CD14-positive monocyte (primary cell): ENCODE measurements at regions not wholly inside any gene's neighbourhood (a gene's known extent, or its start where the extent isn't known, plus 50 kb on each side); places are given as distances from the start of the nearest gene placed in this dataset.

ENCODE experiments used
- DNase-seq, 3 donors: peaks; one replicate each; pipeline ENCODE4 v3.0.0-alpha.2; 2011 to 2022
- H2AFZ ChIP-seq: 2 replicates; pipeline ENCODE4 v1.6.0; 2012; ENCODE audit warnings: mild to moderate bottlenecking, low read depth, low read length, inconsistent platforms; ENCODE audit not compliant: insufficient read depth, poor library complexity, severe bottlenecking
- H3K27ac ChIP-seq, 2 donors: 1 replicate in 1 of 2; 2 replicates in 1 of 2; pipeline ENCODE4 v1.5.1; 2012 to 2013; ENCODE audit warnings: low read length in 2 of 2, control low read depth in 1 of 2, inconsistent platforms in 1 of 2, low read depth in 1 of 2, mild to moderate bottlenecking in 1 of 2
- H3K27me3 ChIP-seq, 2 donors: one replicate each; pipeline versions ENCODE4 v1.6.0 to v1.6.1; 2011 to 2013; ENCODE audit warnings: low read length in 2 of 2; ENCODE audit not compliant: control insufficient read depth in 2 of 2, insufficient read depth in 2 of 2
- H3K36me3 ChIP-seq, 2 donors: replicated peaks in 1 of 2; 1 replicate in 1 of 2; 2 replicates in 1 of 2; pipeline versions ENCODE4 v1.5.1 to v1.6.1; 2012 to 2013; ENCODE audit warnings: low read length in 2 of 2, control low read depth in 1 of 2, inconsistent platforms in 1 of 2, mild to moderate bottlenecking in 1 of 2; ENCODE audit not compliant: insufficient read depth in 2 of 2, control insufficient read depth in 1 of 2
- H3K4me1 ChIP-seq, 2 donors: 1 replicate in 1 of 2; 2 replicates in 1 of 2; pipeline versions ENCODE4 v1.5.1 to v1.6.1; 2012 to 2013; ENCODE audit warnings: low read length in 2 of 2, control low read depth in 1 of 2, inconsistent platforms in 1 of 2, mild to moderate bottlenecking in 1 of 2, moderate library complexity in 1 of 2; ENCODE audit not compliant: insufficient read depth in 2 of 2, control insufficient read depth in 1 of 2
- H3K4me2 ChIP-seq: replicated peaks from 2 replicates; pipeline ENCODE3; 2012; ENCODE audit warnings: low read length, moderate library complexity, mild to moderate bottlenecking; ENCODE audit not compliant: poor library complexity, severe bottlenecking; ENCODE audit errors: extremely low read depth
- H3K4me3 ChIP-seq, 3 experiments: fragments of 200-600 bp in 1 of 3; sonication (generic) in 1 of 3; replicated peaks in 1 of 3; 1 replicate in 2 of 3; 2 replicates in 1 of 3; pipeline ENCODE4 v1.5.1; 2011 to 2013; ENCODE audit warnings: low read length in 3 of 3, mild to moderate bottlenecking in 3 of 3, control low read depth in 2 of 3, low read depth in 2 of 3, inconsistent platforms in 1 of 3, moderate library complexity in 1 of 3
- H3K79me2 ChIP-seq: 2 replicates; pipeline ENCODE4 v1.6.0; 2012; ENCODE audit warnings: mild to moderate bottlenecking, control low read depth, inconsistent platforms, low read length, moderate library complexity; ENCODE audit not compliant: insufficient read depth
- H3K9ac ChIP-seq: 2 replicates; pipeline ENCODE4 v1.6.0; 2017; ENCODE audit warnings: low read length, mild to moderate bottlenecking; ENCODE audit not compliant: insufficient read depth, poor library complexity, severe bottlenecking
- H3K9me3 ChIP-seq, 2 donors: replicated peaks in 1 of 2; 1 replicate in 1 of 2; 2 replicates in 1 of 2; pipeline versions ENCODE4 v1.5.1 to v1.6.1; 2012 to 2013; ENCODE audit warnings: low read length in 2 of 2, control low read depth in 1 of 2; ENCODE audit not compliant: control insufficient read depth in 1 of 2, insufficient read depth in 1 of 2
- H4K20me1 ChIP-seq: 2 replicates; pipeline ENCODE4 v1.6.0; 2012; ENCODE audit warnings: mild to moderate bottlenecking, low read length, control low read depth, moderate library complexity; ENCODE audit not compliant: insufficient read depth
- H3K27ac Mint-ChIP-seq, 7 donors: one replicate each; pipeline ENCODE4 v1.8.0; 2020; ENCODE audit warnings: mild to moderate bottlenecking in 7 of 7, mixed read lengths in 7 of 7, moderate library complexity in 6 of 7, inconsistent platforms in 2 of 7
- H3K27me3 Mint-ChIP-seq, 3 donors: one replicate each; pipeline ENCODE4 v1.8.0; 2021 to 2022; ENCODE audit warnings: low read depth in 3 of 3, mild to moderate bottlenecking in 3 of 3, mixed read lengths in 3 of 3, moderate library complexity in 3 of 3, inconsistent platforms in 1 of 3
- H3K36me3 Mint-ChIP-seq, 2 donors: one replicate each; pipeline ENCODE4 v1.8.0; 2020; ENCODE audit warnings: mixed read lengths in 2 of 2, inconsistent platforms in 1 of 2, mild to moderate bottlenecking in 1 of 2
- H3K4me1 Mint-ChIP-seq: one replicate; pipeline ENCODE4 v1.8.0; 2020; ENCODE audit warnings: mild to moderate bottlenecking, mixed read lengths
- H3K4me3 Mint-ChIP-seq, 2 donors: one replicate each; pipeline ENCODE4 v1.8.0; 2020; ENCODE audit warnings: mild to moderate bottlenecking in 2 of 2, mixed read lengths in 2 of 2, moderate library complexity in 1 of 2
- H3K9me3 Mint-ChIP-seq, 7 donors: one replicate each; pipeline ENCODE4 v1.8.0; 2020 to 2022; ENCODE audit warnings: mixed read lengths in 7 of 7, mild to moderate bottlenecking in 6 of 7, moderate library complexity in 6 of 7, inconsistent platforms in 2 of 7
- CTCF ChIP-seq: fragments of 200-600 bp; IDR thresholded peaks from one replicate; pipeline ENCODE4 v1.8.0; 2022; ENCODE audit warnings: antibody characterized with exemption, mild to moderate bottlenecking
- WGBS: methylation state at CpG from one replicate; pipeline ENCODE4 v1.1.5; 2013; ENCODE audit warnings: missing lambda C conversion rate; ENCODE audit not compliant: insufficient coverage; 5-methylcytosine and 5-hydroxymethylcytosine counted together
- intact Hi-C, 2 donors: fragments of 100-400 bp; cut with micrococcal nuclease; formaldehyde crosslinking; loops; one replicate each; pipeline versions ENCODE4 v1.15.0 to v1.15.1; 2023

- Histone ChIP-seq H3K27ac (no peak overlapping the region), H3K79me2 (no peaks in the 10 kb centered on the region), H3K4me3 (no peak overlapping the region), H4K20me1 (no peaks in the 10 kb centered on the region), H2AFZ (no peak overlapping the region), H3K4me2 (no peak overlapping the region), H3K27me3 (no peaks in the 10 kb centered on the region), H3K9ac (no peak overlapping the region), H3K9me3 (peaks cover 0 to 2% of the 10 kb centered on the region in 2 donors), H3K4me1 (no peaks in the 10 kb centered on the region), H3K36me3 (no peaks in the 10 kb centered on the region)
- Mint-ChIP-seq H3K4me1 (no peaks in the 10 kb centered on the region), H3K4me3 (no peak overlapping the region), H3K9me3 (peaks cover 0 to 9% (median 3%) of the 10 kb centered on the region in 7 donors), H3K27ac (no peak overlapping the region), H3K27me3 (peaks cover 0 to 2% (median 1%) of the 10 kb centered on the region in 3 donors), H3K36me3 (no peaks in the 10 kb centered on the region)
- intact Hi-C loops = no loop called here
- no peak for DNase-seq
- TF ChIP-seq CTCF = no peak
- WGBS = 50% methylated on average over 1 of the region's 2 CpGs
Measured at GRCh38 chr5:26482810-26483375, 555.5 kb downstream of the CDH9 start.

GRCh38 chr5:26482076-26482809 lies 556.1 kb downstream of the CDH9 start:
- DNase-seq = no peak
- H3K4me3 ChIP-seq = no peak overlapping the region
- no peak for TF ChIP-seq CTCF
- H3K27ac Mint-ChIP-seq = no peak overlapping the region
- H3K4me2 ChIP-seq = no peak overlapping the region
- H3K36me3 ChIP-seq = no peaks in the 10 kb centered on the region
- H3K27me3 ChIP-seq = no peaks in the 10 kb centered on the region
- H3K27ac ChIP-seq = no peak overlapping the region
- intact Hi-C loops = no loop called here
- no peak overlapping the region for H3K9ac ChIP-seq
- whole genome bisulfite sequencing = 74% methylated on average over 2 of the region's 5 CpGs
- peaks cover 0 to 9% (median 2%) of the 10 kb centered on the region in 7 donors for H3K9me3 Mint-ChIP-seq
- H3K36me3 Mint-ChIP-seq = no peaks in the 10 kb centered on the region
- H3K4me1 Mint-ChIP-seq = no peaks in the 10 kb centered on the region
- H3K4me3 Mint-ChIP-seq = no peak overlapping the region
- H4K20me1 ChIP-seq = no peaks in the 10 kb centered on the region
- no peaks in the 10 kb centered on the region for H3K9me3 ChIP-seq
- no peak overlapping the region for H2AFZ ChIP-seq
- H3K27me3 Mint-ChIP-seq = peaks cover 0 to 2% (median 1%) of the 10 kb centered on the region in 3 donors
- H3K4me1 ChIP-seq = no peaks in the 10 kb centered on the region
- H3K79me2 ChIP-seq = no peaks in the 10 kb centered on the region
